Memory B cell (primary cell): ENCODE measurements at regions not wholly inside any gene's neighbourhood (a gene's known extent, or its start where the extent isn't known, plus 50 kb on each side); places are given as distances from the start of the nearest gene placed in this dataset.
"Not testable (repeated sequence)": the region's sequence is repeated elsewhere in the genome, so short reads cannot be mapped to it uniquely, and the experiment has no call there.

Experiments used
- ATAC-seq: fragments of 150-1000 bp; cut with Tn5 transposase; 2 replicates; pipeline ENCODE4 v1.10.0; 2021; ENCODE audit warnings: low read depth, mild to moderate bottlenecking, moderate library complexity
- DNase-seq, 2 donors: peaks; one replicate each; pipeline ENCODE4 v3.0.0; 2022; ENCODE audit warnings: low spot score in 2 of 2
- H3K27ac Mint-ChIP-seq: one replicate; pipeline ENCODE4 v1.8.0; 2022; ENCODE audit warnings: mild to moderate bottlenecking, moderate library complexity, mixed read lengths
- H3K27me3 Mint-ChIP-seq: one replicate; pipeline ENCODE4 v1.8.0; 2022; ENCODE audit warnings: mixed read lengths
- H3K36me3 Mint-ChIP-seq: one replicate; pipeline ENCODE4 v1.8.0; 2022; ENCODE audit warnings: mild to moderate bottlenecking, mixed read lengths
- H3K4me1 Mint-ChIP-seq: one replicate; pipeline ENCODE4 v1.8.0; 2022; ENCODE audit warnings: mixed read lengths
- H3K4me3 Mint-ChIP-seq: one replicate; pipeline ENCODE4 v1.8.0; 2022; ENCODE audit warnings: mild to moderate bottlenecking, moderate library complexity, mixed read lengths
- H3K9me3 Mint-ChIP-seq: one replicate; pipeline ENCODE4 v1.8.0; 2022; ENCODE audit warnings: mixed read lengths

DNA sequence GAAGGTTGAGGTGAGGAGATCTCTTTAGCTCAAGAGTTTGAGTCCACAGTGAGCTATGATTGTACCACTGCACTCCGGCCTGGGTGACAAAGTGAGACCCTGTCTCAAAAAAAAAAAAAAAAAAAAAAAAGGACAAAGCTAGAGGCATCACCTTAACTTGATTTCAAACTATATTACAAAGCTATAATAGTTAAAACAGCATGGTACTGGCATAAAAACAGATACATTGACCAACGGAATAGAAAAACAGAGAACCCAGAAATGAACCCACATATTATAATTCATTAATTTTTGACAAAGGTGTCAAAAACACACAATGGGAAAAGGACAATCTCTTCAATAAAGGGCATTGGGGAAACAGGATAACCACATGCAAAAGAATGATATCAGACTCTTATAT is 50.8 kb upstream of the MBOAT1 start:
- Mint-ChIP-seq H3K36me3 (peaks cover 2% of the 10 kb centered on the region), H3K27me3 (peaks cover 8% of the 10 kb centered on the region), H3K9me3 (peaks cover 2% of the 10 kb centered on the region), H3K4me1 (peaks cover 4% of the 10 kb centered on the region), H3K4me3 (no peak overlapping the region), H3K27ac (no peak overlapping the region)
- ATAC-seq (no peak), DNase-seq (no peak)

DNA sequence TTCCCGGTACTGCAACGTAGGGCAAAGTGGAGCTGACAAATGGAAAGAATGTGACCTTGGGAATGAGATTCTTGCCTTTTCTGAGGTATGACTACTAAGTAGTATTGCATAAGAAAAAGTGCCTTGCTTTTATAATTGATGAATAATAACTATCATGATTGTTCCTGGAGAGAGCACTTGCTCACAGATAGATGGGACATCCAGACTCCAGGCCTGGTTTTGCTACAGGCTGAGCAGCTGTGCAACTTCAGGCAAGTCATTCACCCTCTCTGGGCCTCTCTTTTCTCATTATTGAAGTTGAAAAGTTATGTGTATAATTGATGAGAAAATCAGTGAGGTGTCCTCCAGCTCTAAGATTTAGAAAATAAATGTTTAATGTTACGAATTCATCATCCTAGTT is 53.6 kb upstream of the MBOAT1 start:
- Mint-ChIP-seq H3K9me3 (peaks cover 2% of the 10 kb centered on the region), H3K27me3 (peaks cover 6% of the 10 kb centered on the region), H3K36me3 (peaks cover 2% of the 10 kb centered on the region), H3K27ac (no peak overlapping the region), H3K4me1 (peaks cover 4% of the 10 kb centered on the region), H3K4me3 (no peak overlapping the region)
- ATAC-seq, result no peak
- DNase-seq, result no peak

DNA sequence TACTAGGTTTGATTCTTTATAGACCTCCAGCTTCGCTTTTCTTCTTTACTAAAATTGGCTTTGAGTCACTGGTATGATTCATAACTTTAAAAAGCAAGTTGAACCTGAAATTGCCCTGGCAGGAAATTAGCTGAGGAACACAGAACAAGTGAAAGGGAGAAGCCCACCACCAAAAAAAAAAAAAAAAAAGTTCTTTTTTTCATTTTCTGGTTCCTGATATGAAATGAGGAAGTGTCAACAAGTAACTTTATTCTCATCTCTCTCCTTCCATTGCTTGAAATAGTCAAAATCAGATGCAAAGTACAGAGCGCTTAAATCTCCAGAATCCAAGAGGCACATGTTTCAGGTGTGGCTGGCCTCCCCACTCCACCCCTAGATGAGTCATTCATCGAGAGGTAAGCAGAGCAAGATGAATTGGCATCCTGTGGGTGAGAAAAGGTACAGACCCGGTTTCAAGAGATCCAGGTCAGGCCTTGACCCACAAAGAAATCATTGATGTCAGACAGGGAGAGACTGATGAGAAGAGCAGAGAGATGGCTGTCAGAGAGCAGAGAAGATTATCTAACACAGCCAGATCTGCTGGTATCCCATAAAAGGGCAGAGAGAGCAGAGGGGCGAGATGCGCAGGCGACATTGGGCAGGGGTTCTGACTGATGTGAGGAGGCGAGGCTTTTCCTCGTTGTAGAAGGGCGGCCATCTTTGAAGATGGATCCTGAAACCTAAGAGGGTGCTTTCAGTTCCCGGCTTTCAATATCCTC is 54.8 kb upstream of the MBOAT1 start:
- Mint-ChIP-seq H3K4me1 (peaks cover 4% of the 10 kb centered on the region), H3K9me3 (peaks cover 2% of the 10 kb centered on the region), H3K36me3 (peaks cover 2% of the 10 kb centered on the region), H3K4me3 (no peak overlapping the region), H3K27ac (peak overlapping the region; percentile 22), H3K27me3 (peaks cover 4% of the 10 kb centered on the region)
- ATAC-seq, result no peak
- DNase-seq, result no peak

DNA sequence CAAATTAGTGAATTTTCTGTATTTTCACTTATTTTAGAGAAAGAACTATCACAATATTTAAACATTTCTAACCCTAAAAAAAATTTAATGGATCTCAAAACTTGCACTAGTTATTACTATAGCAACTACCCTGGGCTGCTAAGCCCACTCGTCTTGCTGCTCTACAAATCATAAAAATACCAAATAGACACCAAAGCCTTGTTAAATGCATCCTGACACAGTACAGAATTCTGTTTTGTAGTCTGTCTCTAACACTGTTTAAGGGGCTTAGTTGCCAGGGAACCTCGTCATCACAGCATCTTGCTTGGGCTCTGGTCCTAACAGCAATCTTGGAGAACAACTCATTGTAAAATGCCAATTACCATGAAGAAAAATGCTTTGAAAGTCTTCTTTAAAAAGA is 56.9 kb upstream of the MBOAT1 start:
- Mint-ChIP-seq H3K27me3 (peaks cover 5% of the 10 kb centered on the region), H3K9me3 (no peaks in the 10 kb centered on the region), H3K36me3 (no peaks in the 10 kb centered on the region), H3K4me1 (peaks cover 4% of the 10 kb centered on the region), H3K4me3 (no peak overlapping the region), H3K27ac (no peak overlapping the region)
- ATAC-seq (no peak), DNase-seq (no peak)

DNA sequence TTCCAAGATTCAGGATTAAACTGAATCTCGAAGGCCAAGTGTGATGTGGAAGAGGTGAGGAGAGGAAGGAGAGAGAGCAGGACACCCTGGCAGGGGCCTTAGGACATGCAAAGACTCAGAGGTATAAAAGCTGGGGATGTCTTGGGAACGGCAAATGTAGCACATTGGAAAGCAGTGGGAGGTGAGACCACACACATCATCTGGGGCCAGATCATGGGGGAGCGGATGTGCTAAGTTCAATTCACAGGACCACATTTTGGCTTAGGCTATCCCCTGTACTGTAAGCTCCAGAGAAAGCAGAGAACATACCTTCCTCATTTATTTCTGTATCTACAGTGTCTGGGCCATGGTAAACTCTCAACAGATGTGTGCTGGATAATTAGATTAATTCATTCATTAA is 59.5 kb upstream of the MBOAT1 start:
- Mint-ChIP-seq H3K9me3 (no peaks in the 10 kb centered on the region), H3K4me3 (no peak overlapping the region), H3K4me1 (peaks cover 4% of the 10 kb centered on the region), H3K27me3 (peaks cover 7% of the 10 kb centered on the region), H3K36me3 (no peaks in the 10 kb centered on the region), H3K27ac (no peak overlapping the region)
- ATAC-seq (no peak), DNase-seq (no peak)

DNA sequence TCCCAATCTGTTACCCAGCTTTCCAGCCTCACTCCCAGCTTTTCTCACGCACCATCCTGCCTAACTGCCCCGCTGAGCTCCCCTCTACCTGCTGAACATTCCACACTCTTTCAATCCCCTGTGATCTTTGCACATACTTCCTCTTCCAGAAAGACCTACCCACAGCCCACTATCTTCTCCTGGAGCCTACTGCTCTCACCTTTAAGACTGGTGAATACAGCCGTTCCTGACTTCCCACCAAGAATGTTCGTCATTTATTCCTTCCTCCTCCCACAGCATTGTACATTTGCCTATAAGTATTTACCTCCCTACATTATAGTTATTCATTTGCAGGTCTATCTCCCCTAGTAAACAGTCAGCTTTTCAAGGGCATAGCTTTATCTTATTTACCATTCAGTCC is 61.9 kb upstream of the MBOAT1 start:
- Mint-ChIP-seq H3K27me3 (peaks cover 10% of the 10 kb centered on the region), H3K27ac (no peak overlapping the region), H3K36me3 (no peaks in the 10 kb centered on the region), H3K4me3 (no peak overlapping the region), H3K9me3 (no peaks in the 10 kb centered on the region), H3K4me1 (no peaks in the 10 kb centered on the region)
- DNase-seq, result no peak
- no peak for ATAC-seq

DNA sequence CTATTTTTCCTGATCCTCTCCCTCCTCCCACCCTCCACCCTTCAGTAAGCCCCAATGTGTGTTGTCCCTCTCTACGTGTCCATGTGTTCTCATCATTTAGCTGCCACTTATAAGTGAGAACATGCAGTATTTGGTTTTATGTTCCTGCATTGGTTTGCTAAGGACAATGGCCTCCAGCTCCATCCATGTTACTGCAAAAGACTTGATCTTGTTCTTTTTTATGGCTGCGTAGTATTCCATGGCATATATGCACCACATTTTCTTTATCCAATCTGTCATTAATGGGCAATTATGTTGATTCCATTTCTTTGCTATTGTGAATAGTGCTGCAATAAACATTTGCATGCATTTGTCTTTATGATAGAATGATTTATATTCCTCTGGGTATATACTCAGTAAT is 63.6 kb upstream of the MBOAT1 start:
- H3K4me1 Mint-ChIP-seq, H3K4me3 Mint-ChIP-seq, H3K9me3 Mint-ChIP-seq, H3K36me3 Mint-ChIP-seq, H3K27ac Mint-ChIP-seq, ATAC-seq, DNase-seq: not testable (repeated sequence)
- H3K27me3 Mint-ChIP-seq, result peaks cover 18% of the 10 kb centered on the region

DNA sequence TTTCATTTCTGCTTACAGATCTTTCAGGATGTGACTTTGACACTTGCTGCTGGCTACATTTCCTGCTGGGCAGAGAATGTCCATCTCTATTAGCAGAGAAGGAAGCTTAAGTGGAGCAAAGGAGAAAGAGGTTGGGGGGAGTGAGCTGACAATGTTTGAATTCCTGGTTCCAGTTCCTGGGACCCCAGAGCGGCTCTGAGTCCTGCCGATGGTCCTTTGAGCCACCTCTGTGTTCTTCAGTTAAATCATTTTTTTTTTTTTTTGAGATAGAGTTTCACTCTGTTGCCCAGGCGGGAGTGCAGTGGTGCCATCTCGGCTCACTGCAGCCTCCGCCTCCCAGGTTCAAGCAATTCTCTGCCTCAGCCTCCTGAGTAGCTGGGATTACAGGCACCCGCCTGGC is 65.5 kb upstream of the MBOAT1 start:
- H3K27ac Mint-ChIP-seq, H3K36me3 Mint-ChIP-seq, ATAC-seq, H3K4me3 Mint-ChIP-seq, H3K4me1 Mint-ChIP-seq, DNase-seq, H3K9me3 Mint-ChIP-seq: not testable (repeated sequence)
- H3K27me3 Mint-ChIP-seq, result peaks cover 21% of the 10 kb centered on the region

DNA sequence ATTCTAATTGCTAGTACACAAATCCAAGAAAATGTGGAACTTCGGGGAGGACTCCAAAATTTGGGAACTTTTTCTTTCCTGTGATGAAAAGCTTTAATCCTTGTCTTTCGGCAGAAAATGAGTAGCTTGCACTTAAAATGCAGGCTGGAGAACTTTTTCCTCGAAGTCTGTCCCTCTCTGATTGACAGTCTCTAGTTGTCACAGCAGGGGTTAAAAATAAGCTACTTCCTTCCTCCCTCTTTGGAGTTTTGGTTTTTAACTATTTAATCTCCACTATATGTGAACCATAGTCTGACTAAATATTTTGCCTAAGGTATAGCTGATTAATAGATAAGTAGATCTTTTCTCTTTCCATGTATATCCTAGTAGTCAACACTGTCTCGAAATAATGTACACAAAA is 66.8 kb upstream of the MBOAT1 start:
- H3K27me3 Mint-ChIP-seq, result peaks cover 24% of the 10 kb centered on the region
- peaks cover 6% of the 10 kb centered on the region for H3K9me3 Mint-ChIP-seq
- ATAC-seq, result no peak
- H3K27ac Mint-ChIP-seq, result no peak overlapping the region
- no peaks in the 10 kb centered on the region for H3K36me3 Mint-ChIP-seq
- H3K4me1 Mint-ChIP-seq, result no peaks in the 10 kb centered on the region
- no peak for DNase-seq
- no peak overlapping the region for H3K4me3 Mint-ChIP-seq

DNA sequence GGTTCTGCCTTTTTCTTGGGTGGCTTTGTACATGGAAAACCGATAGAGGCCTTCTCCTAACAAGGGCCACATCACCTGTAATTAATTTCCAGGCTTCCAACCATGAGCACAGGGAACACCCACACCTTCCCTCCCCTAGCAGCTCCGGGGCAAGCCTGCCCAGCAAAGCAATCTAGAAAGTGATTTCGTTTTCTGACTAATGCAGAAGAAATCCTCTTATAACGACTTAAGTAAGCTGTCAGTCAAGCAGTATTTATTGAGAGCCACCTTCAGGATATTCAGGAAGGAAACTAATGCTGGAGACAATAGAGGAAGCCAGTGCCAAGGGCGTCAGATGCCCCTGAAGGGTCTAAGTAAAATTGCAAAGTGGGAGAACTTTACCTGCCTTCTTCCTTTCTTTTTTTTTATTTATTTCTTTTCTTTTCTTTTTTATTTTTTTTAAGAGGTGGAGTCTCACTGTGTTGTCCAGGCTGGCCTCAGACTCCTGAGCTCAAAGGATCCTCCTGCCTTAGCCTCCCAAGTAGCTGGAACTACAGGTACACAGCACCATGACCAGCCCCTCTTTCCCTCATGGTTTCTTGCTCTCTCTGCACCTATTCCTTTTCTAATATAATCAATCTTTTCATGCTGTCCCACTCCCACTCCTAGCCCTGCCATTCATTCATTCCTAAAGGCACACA is 67.5 kb upstream of the MBOAT1 start:
- Mint-ChIP-seq H3K4me3 (no peak overlapping the region), H3K27me3 (peaks cover 21% of the 10 kb centered on the region), H3K27ac (no peak overlapping the region), H3K9me3 (peaks cover 9% of the 10 kb centered on the region), H3K36me3 (no peaks in the 10 kb centered on the region), H3K4me1 (no peaks in the 10 kb centered on the region)
- ATAC-seq, result no peak
- no peak for DNase-seq

DNA sequence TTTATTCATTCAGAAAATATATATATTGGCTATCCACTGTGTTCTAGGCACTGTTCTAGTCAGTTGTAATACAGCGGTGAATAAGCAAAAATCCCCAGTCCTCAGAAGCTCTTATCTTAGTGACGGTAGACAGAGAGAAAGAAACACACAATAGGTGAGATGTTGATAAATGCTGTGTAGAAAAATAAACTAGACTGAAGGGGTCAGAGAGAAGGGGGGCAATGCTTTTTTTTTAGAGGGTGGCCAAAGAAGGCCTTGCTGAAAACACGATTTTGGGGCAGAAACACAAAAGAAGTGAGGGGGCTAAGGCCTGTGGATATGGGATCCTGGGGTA is 68.0 kb upstream of the MBOAT1 start:
- Mint-ChIP-seq H3K9me3 (peaks cover 9% of the 10 kb centered on the region), H3K36me3 (no peaks in the 10 kb centered on the region), H3K27me3 (peaks cover 21% of the 10 kb centered on the region), H3K4me1 (no peaks in the 10 kb centered on the region), H3K27ac (no peak overlapping the region), H3K4me3 (no peak overlapping the region)
- DNase-seq (no peak), ATAC-seq (no peak)

DNA sequence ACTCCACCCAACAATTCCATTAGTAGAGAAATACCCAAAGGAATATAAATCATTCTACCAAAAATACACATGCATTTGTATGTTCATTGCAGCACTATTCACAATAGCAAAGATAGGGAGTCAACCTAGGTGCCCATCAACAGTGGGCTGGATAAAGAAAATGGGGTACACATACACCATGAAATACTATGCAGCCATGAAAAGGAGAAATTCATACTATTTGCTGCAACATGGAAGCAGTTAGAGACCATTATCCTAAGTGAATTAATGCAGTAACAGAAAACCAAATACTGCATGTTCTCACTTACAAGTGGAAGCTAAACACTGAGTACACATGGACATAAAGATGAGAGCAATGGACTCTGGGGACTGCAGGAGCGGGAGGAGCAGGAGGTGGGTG is 72.4 kb upstream of the MBOAT1 start:
- Mint-ChIP-seq H3K27ac (no peak overlapping the region), H3K27me3 (peaks cover 13% of the 10 kb centered on the region), H3K4me3 (no peak overlapping the region), H3K36me3 (no peaks in the 10 kb centered on the region), H3K9me3 (peaks cover 9% of the 10 kb centered on the region), H3K4me1 (no peaks in the 10 kb centered on the region)
- DNase-seq (no peak), ATAC-seq (no peak)

DNA sequence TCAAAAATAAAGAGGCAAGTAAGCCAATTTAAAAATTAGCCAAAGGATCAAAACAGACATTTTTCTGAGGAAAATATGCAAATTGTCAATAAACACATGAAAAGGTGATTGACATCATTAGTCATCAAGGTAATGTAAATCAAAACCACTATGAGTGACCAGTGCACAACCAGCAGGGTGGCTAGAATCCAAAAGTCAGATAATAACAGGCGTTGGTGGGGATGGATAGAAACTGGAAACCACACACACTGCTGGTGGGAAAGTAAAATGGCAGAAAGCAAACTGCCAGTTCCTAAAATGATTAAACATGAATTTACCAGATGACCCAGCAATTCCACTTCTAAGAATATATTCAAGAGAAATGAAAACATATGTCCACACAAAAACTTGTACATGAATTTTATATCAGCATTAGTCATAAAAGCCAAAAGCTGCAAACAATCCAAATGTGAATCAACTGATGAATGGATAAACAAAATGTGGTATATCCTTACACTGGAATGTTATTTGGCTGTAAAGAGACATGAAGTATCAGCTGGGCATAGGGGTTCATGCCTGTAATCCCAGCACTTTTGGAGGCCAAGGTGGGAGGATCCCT is 74.8 kb upstream of the MBOAT1 start:
- Mint-ChIP-seq H3K27me3 (peaks cover 4% of the 10 kb centered on the region), H3K36me3 (no peaks in the 10 kb centered on the region), H3K4me1 (peaks cover 4% of the 10 kb centered on the region), H3K4me3 (no peak overlapping the region), H3K9me3 (peaks cover 7% of the 10 kb centered on the region), H3K27ac (no peak overlapping the region)
- DNase-seq, result no peak
- ATAC-seq, result no peak

DNA sequence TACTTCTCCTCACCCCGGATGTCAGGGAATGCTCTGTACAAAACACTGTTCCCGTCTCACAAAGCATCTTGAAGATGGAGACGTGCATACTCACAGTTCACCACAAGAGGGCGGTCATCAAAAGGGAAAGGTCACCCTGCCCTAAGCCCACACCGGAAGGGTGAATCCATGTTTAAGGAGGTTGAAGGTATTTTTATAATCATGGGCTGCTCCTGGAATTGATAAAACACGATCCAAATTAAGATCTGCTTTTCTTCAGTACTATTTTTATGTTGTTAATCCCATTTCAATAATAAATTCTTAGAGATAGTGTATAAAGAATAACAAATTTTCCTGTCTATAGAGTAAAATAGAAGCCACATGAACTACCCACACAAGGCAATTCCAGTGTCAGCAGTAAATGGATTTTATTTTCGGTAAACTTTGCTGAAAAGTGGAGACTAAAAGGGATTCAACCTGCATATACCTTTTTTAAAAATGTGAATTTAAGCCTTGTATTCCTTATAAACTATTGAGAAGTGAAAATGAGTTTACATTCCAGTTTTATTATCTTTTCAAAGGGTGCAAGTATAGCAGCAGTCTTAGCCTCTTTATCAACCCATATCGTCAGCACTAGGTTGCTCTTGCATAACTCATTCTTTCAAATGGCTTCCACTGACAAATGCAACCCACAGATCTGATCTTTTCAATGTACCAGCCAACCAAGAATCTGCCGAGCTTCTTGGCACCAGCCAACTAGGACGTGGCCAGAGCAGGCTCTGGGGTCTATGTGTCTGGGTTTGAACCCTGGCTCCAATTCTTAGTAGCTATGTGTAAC is 79.7 kb upstream of the MBOAT1 start:
- ATAC-seq, result peak; percentile 77
- no peak overlapping the region for H3K4me3 Mint-ChIP-seq
- no peak overlapping the region for H3K27ac Mint-ChIP-seq
- peak; percentile 63 to 70 for DNase-seq
- H3K4me1 Mint-ChIP-seq, result peaks cover 4% of the 10 kb centered on the region
- no peaks in the 10 kb centered on the region for H3K36me3 Mint-ChIP-seq
- H3K9me3 Mint-ChIP-seq, result no peaks in the 10 kb centered on the region
- H3K27me3 Mint-ChIP-seq, result peaks cover under 1% of the 10 kb centered on the region
